ENCODE measurements at regions not wholly inside any gene's neighbourhood (a gene's known extent, or its start where the extent isn't known, plus 50 kb on each side); places are given as distances from the start of the nearest gene placed in this dataset.

DNA sequence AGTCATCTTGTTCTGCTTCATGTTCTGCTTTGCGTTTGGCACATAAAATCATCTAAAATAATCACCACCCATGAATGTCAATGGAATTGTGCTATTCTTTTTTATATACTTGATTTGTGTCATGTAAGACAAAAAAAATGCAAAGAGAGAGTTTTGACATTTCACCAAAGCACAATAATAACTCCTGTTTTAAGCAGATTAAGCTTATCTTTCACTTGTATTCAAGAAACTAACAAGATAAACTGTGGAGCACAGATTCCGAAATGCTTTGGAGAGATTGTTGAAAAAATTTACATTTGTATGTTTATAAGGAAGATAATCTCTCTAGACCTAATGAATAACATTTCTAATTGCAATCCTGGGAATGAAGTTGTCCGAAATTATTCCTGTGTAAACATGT is 225.1 kb upstream of the ANXA10 start:
- TF ChIP-seq BHLHE40 (IDR thresholded peaks at IDR 0.05; ENCODE audit: borderline replicate concordance) (no peak), ARNT (IDR thresholded peaks at IDR 0.05) (no peak), SUZ12 (IDR thresholded peaks at IDR 0.05) (no peak), FOXA1 (IDR thresholded peaks at IDR 0.05) (no peak), SP1 (IDR thresholded peaks at IDR 0.05) (no peak), FOXM1 (IDR thresholded peaks at IDR 0.05; ENCODE audit: borderline replicate concordance) (no peak), FOXK2 (IDR thresholded peaks at IDR 0.05) (no peak), ELF4 (IDR thresholded peaks at IDR 0.05) (no peak), LEF1 (IDR thresholded peaks at IDR 0.05; ENCODE audit: borderline replicate concordance) (no peak), NFRKB (IDR thresholded peaks at IDR 0.05) (no peak)
- TF ChIP-seq, protein P1, sequence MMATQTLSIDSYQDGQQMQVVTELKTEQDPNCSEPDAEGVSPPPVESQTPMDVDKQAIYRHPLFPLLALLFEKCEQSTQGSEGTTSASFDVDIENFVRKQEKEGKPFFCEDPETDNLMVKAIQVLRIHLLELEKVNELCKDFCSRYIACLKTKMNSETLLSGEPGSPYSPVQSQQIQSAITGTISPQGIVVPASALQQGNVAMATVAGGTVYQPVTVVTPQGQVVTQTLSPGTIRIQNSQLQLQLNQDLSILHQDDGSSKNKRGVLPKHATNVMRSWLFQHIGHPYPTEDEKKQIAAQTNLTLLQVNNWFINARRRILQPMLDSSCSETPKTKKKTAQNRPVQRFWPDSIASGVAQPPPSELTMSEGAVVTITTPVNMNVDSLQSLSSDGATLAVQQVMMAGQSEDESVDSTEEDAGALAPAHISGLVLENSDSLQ (IDR thresholded peaks at IDR 0.05), result no peak
